ENCODE measurements at regions not wholly inside any gene's neighbourhood (a gene's known extent, or its start where the extent isn't known, plus 50 kb on each side); places are given as distances from the start of the nearest gene placed in this dataset.

DNA sequence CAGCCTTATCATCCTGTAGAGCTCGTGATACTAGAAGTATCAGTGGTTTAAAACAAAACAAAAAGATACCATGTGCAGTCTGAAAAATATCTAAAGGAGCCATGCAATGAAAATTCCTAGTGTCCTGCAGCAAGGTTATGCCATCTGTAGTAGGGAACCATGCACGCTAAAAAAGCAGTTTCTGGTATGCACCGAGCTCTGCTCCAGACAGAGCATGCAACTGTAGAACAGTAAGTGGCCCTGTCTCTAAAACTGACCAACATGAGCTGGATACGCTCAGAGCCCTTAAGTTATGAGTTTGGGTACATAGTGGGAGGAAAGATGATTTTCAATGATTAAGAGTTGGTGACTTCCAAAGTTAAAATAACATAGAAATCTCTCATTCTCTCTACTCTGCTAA lies 159.3 kb upstream of the ADAMTS5 start (continued):
- TF ChIP-seq CEBPZ (IDR thresholded peaks at IDR 0.05; ENCODE audit: borderline replicate concordance, low read depth, low read length) (no peak), MTF1 (CRISPR knock-in tag; IDR thresholded peaks at IDR 0.05; ENCODE audit: borderline replicate concordance) (no peak), POLR3A (IDR thresholded peaks at IDR 0.05; ENCODE audit: borderline replicate concordance, extremely low read depth, insufficient read depth, insufficient read length) (no peak), MCM3 (IDR thresholded peaks at IDR 0.05) (no peak), CBX3 (IDR thresholded peaks at IDR 0.05; ENCODE audit: borderline replicate concordance in 1 of 2, low read length in 2 of 2) (no peak)
- TF ChIP-seq, protein P1, sequence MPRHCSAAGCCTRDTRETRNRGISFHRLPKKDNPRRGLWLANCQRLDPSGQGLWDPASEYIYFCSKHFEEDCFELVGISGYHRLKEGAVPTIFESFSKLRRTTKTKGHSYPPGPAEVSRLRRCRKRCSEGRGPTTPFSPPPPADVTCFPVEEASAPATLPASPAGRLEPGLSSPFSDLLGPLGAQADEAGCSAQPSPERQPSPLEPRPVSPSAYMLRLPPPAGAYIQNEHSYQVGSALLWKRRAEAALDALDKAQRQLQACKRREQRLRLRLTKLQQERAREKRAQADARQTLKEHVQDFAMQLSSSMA (CRISPR knock-in tag; IDR thresholded peaks at IDR 0.05), result no peak

- Histone ChIP-seq H3K36me3 (ENCODE audit: control insufficient read depth, insufficient read depth, low read length) (no peaks in the 10 kb centered on the region), H2AFZ (ENCODE audit: low read depth, low read length) (no peak overlapping the region), H3K79me2 (ENCODE audit: control insufficient read depth, insufficient read depth, low read length) (no peaks in the 10 kb centered on the region), H3K4me3 (no peak overlapping the region), H3K9me1 (ENCODE audit: control insufficient read depth, insufficient read depth, low read length) (no peaks in the 10 kb centered on the region), H3K27ac (ENCODE audit: extremely low read depth, low read depth, low read length) (no peak overlapping the region), H4K20me1 (replicated peaks; ENCODE audit: control insufficient read depth, insufficient read depth, low read length) (no peaks in the 10 kb centered on the region), H3K4me1 (replicated peaks in 1 of 2; ENCODE audit: control insufficient read depth in 2 of 2, insufficient read depth in 2 of 2, low read length in 2 of 2) (no peaks in the 10 kb centered on the region), H3K4me2 (ENCODE audit: insufficient read depth, low read length) (no peak overlapping the region), H3K9me3 (replicated peaks; ENCODE audit: control insufficient read depth, insufficient read depth, low read depth, low read length) (no peaks in the 10 kb centered on the region), H3K27me3 (ENCODE audit: control insufficient read depth in 2 of 2, insufficient read depth in 2 of 2, low read length in 2 of 2) (no peaks in the 10 kb centered on the region), H3K9ac (ENCODE audit: insufficient read depth in 1 of 2, low read depth in 2 of 2, low read length in 2 of 2) (no peak overlapping the region)
- DNase-seq (ENCODE audit: extremely low read depth in 1 of 4, low spot score in 3 of 4) (no peak), FAIRE-seq (no peak), ATAC-seq (no peak)
- CTCF ChIA-PET (ENCODE audit: low intra/inter-chr PET ratio), result no interaction called here
- POLR2A ChIA-PET, result no interaction called here
- no TSS peak for BruUV-seq (replicated peaks)
- in situ Hi-C loops (cut with MboI) (no loop called here), intact Hi-C loops (cut with micrococcal nuclease) (no loop called here)
- TF ChIP-seq KLF1 (tag; IDR thresholded peaks at IDR 0.05), result no peak
- no peak for TF ChIP-seq GABPB1 (CRISPR knock-in tag; IDR thresholded peaks at IDR 0.05)
- no peak for TF ChIP-seq SMARCA5 (IDR thresholded peaks at IDR 0.05)
- TF ChIP-seq FOXM1 (IDR thresholded peaks at IDR 0.05; ENCODE audit: low read depth), result no peak
- TF ChIP-seq FOXM1 (CRISPR knock-in tag; IDR thresholded peaks at IDR 0.05; ENCODE audit: low read depth), result no peak
- TF ChIP-seq E2F1 (CRISPR knock-in tag; IDR thresholded peaks at IDR 0.05), result no peak
- no peak for TF ChIP-seq MED1 (CRISPR knock-in tag; IDR thresholded peaks at IDR 0.05; ENCODE audit: borderline replicate concordance)
- no peak for TF ChIP-seq SMAD1 (IDR thresholded peaks at IDR 0.05; ENCODE audit: low read depth, low read length, partially characterized antibody)
- TF ChIP-seq GATAD2A (IDR thresholded peaks at IDR 0.05), result no peak
- no peak for TF ChIP-seq FIP1L1 (IDR thresholded peaks at IDR 0.05; ENCODE audit: low read depth, low read length, poor library complexity, severe bottlenecking)
Observed at GRCh38 chr21:27122686-27123085, 155.8 kb upstream of the ADAMTS5 start.
